A549 (cell line): ENCODE measurements at regions not wholly inside any gene's neighbourhood (a gene's known extent, or its start where the extent isn't known, plus 50 kb on each side); places are given as distances from the start of the nearest gene placed in this dataset.

Experiments used
- ATAC-seq, 2 experiments: fragments of 200-7000 bp in 1 of 2; fragments of >200 bp in 1 of 2; cut with Nextera tagmentation in 1 of 2; cut with Tn5 transposase in 1 of 2; 3 replicates each; pipeline versions ENCODE4 v1.8.0 to v1.9.1; 2018 to 2020; ENCODE audit warnings: mild to moderate bottlenecking in 1 of 2, moderate library complexity in 1 of 2
- CTCF ChIA-PET: fragments of 300-600 bp; sonication (Branson Sonifier 250); formaldehyde crosslinking; extraction: SDS; loops from one replicate; lab custom pipeline; 2021; ENCODE audit warnings: antibody characterized with exemption, inconsistent platforms; lab: Yijun Ruan, JAX
- POLR2A ChIA-PET: fragments of 350-600 bp; formaldehyde crosslinking; extraction: SDS; loops from one replicate; lab custom pipeline; 2021; ENCODE audit warnings: antibody characterized with exemption, inconsistent platforms; lab: Yijun Ruan, JAX
- DNase-seq, 2 experiments: peaks; one replicate each; pipeline versions ENCODE4 v3.0.0 to v3.0.0-alpha.2; 2011 to 2016; ENCODE audit warnings: low read depth in 1 of 2, low spot score in 1 of 2
- FAIRE-seq: peaks from 2 replicates; lab custom pipeline; 2011; peaks lifted over from hg19 to GRCh38; lab: Jason Lieb, UNC
- H3K27ac ChIP-seq, 2 experiments: fragments of >200 bp; sonication (Bioruptor Twin); formaldehyde crosslinking; 3 replicates each; pipeline ENCODE4 v1.5.1; 2016 to 2017
- H3K4me1 ChIP-seq: fragments of >200 bp; sonication (Bioruptor Twin); formaldehyde crosslinking; 3 replicates; pipeline ENCODE4 v1.6.1; 2016
- H3K4me2 ChIP-seq: fragments of >200 bp; sonication (Bioruptor Twin); formaldehyde crosslinking; 3 replicates; pipeline ENCODE4 v1.6.1; 2016
- H3K4me3 ChIP-seq: fragments of >200 bp; sonication (Bioruptor Twin); formaldehyde crosslinking; 3 replicates; pipeline ENCODE4 v1.5.1; 2016
- H3K9me3 ChIP-seq: fragments of >200 bp; sonication (Bioruptor Twin); formaldehyde crosslinking; 3 replicates; pipeline ENCODE4 v1.6.1; 2016
- CBX8 ChIP-seq: fragments of 200-600 bp; sonication (generic); IDR thresholded peaks from 2 replicates; pipeline ENCODE4 v1.6.1; 2016
- CEBPB ChIP-seq, 2 experiments: fragments of >200 bp in 1 of 2; sonication (Bioruptor Twin) in 1 of 2; formaldehyde crosslinking in 1 of 2; IDR thresholded peaks; 2 replicates each; pipeline ENCODE4 v1.6.1; 2012 to 2016
- CHD2 ChIP-seq: fragments of 150-350 bp; IDR thresholded peaks from 2 replicates; pipeline ENCODE4 v1.6.1; 2014; ENCODE audit warnings: low read length; ENCODE audit not compliant: partially characterized antibody
- CHD4 ChIP-seq: fragments of 200-600 bp; sonication (generic); IDR thresholded peaks from 2 replicates; pipeline ENCODE4 v1.6.1; 2016; ENCODE audit warnings: antibody characterized with exemption, mild to moderate bottlenecking, borderline replicate concordance
- CTCF ChIP-seq: fragments of >200 bp; sonication (Bioruptor Twin); formaldehyde crosslinking; IDR thresholded peaks from 3 replicates; pipeline ENCODE4 v1.5.1; 2016
- EHF ChIP-seq: fragments of 250-450 bp; sonication (Bioruptor Pico); IDR thresholded peaks from 2 replicates; pipeline ENCODE4 v1.5.0; 2020; ENCODE audit warnings: mild to moderate bottlenecking
- EHMT2 ChIP-seq: fragments of 200-600 bp; sonication (generic); IDR thresholded peaks from 2 replicates; pipeline ENCODE4 v1.6.1; 2016; ENCODE audit warnings: antibody characterized with exemption, low read depth, mild to moderate bottlenecking, moderate library complexity
- FOSL2 ChIP-seq, 2 experiments: fragments of 450-650 bp in 1 of 2; fragments of >200 bp in 1 of 2; sonication (Bioruptor Twin) in 1 of 2; formaldehyde crosslinking; IDR thresholded peaks; 2 replicates each; pipeline versions ENCODE4 v1.5.0 to v1.6.1; 2016 to 2020; ENCODE audit warnings: mild to moderate bottlenecking in 1 of 2, moderate library complexity in 1 of 2
- FOXS1 ChIP-seq: fragments of 250-450 bp; sonication (Bioruptor Pico); IDR thresholded peaks from 2 replicates; pipeline ENCODE4 v1.5.0; 2020; ENCODE audit warnings: mild to moderate bottlenecking, moderate library complexity
- GATA3 ChIP-seq: IDR thresholded peaks from 2 replicates; pipeline ENCODE4 v1.6.1; 2012; ENCODE audit warnings: borderline replicate concordance
- HDAC2 ChIP-seq: fragments of 200-600 bp; sonication (generic); IDR thresholded peaks from 2 replicates; pipeline ENCODE4 v1.6.1; 2016
- HES2 ChIP-seq: fragments of >200 bp; sonication (Bioruptor Twin); formaldehyde crosslinking; IDR thresholded peaks from 2 replicates; pipeline ENCODE4 v1.6.1; 2016
- HOXA7 ChIP-seq: fragments of 250-450 bp; sonication (Bioruptor Pico); IDR thresholded peaks from 2 replicates; pipeline ENCODE4 v1.5.0; 2020; ENCODE audit warnings: mild to moderate bottlenecking, moderate library complexity
- HOXB5 ChIP-seq: fragments of 250-450 bp; sonication (Bioruptor Pico); IDR thresholded peaks from 2 replicates; pipeline ENCODE4 v1.5.0; 2020; ENCODE audit warnings: mild to moderate bottlenecking, moderate library complexity
- JUNB ChIP-seq: fragments of >200 bp; sonication (Bioruptor Twin); formaldehyde crosslinking; IDR thresholded peaks from 2 replicates; pipeline ENCODE4 v1.6.1; 2016
- KDM1A ChIP-seq: fragments of 200-600 bp; sonication (generic); IDR thresholded peaks from 2 replicates; pipeline ENCODE4 v1.6.1; 2016; ENCODE audit warnings: low read depth, mild to moderate bottlenecking
- KDM5A ChIP-seq: fragments of 200-600 bp; sonication (generic); IDR thresholded peaks from 2 replicates; pipeline ENCODE4 v1.6.1; 2016; ENCODE audit warnings: antibody characterized with exemption, mild to moderate bottlenecking
- MAFK ChIP-seq: fragments of 450-650 bp; IDR thresholded peaks from 2 replicates; pipeline ENCODE4 v1.6.1; 2014; ENCODE audit not compliant: partially characterized antibody
- NFE2L2 ChIP-seq: fragments of 150-350 bp; conservative IDR thresholded peaks from 2 replicates; pipeline ENCODE4 v1.6.1; 2014; ENCODE audit warnings: low read length
- NPAS2 ChIP-seq: fragments of 250-450 bp; sonication (Bioruptor Pico); IDR thresholded peaks from 2 replicates; pipeline ENCODE4 v1.8.0; 2022; ENCODE audit warnings: mild to moderate bottlenecking, moderate library complexity, borderline replicate concordance
- PHF8 ChIP-seq: fragments of 200-600 bp; sonication (generic); IDR thresholded peaks from 2 replicates; pipeline ENCODE4 v1.6.1; 2016; ENCODE audit warnings: low read depth, mild to moderate bottlenecking, antibody characterized with exemption, moderate library complexity, borderline replicate concordance
- RARB ChIP-seq: fragments of 250-450 bp; sonication (Bioruptor Pico); IDR thresholded peaks from 2 replicates; pipeline ENCODE4 v1.8.0; 2021; ENCODE audit warnings: mild to moderate bottlenecking, moderate library complexity
- RNF2 ChIP-seq: fragments of 200-600 bp; sonication (generic); IDR thresholded peaks from 2 replicates; pipeline ENCODE4 v1.6.1; 2016; ENCODE audit warnings: low read depth, mild to moderate bottlenecking, antibody characterized with exemption, moderate library complexity, borderline replicate concordance
- TFCP2L1 ChIP-seq: fragments of 250-450 bp; sonication (Bioruptor Pico); IDR thresholded peaks from 2 replicates; pipeline ENCODE4 v1.5.0; 2021; ENCODE audit warnings: mild to moderate bottlenecking
- TP53 ChIP-seq: fragments of 250-450 bp; sonication (Bioruptor Pico); IDR thresholded peaks from 2 replicates; pipeline ENCODE4 v1.5.0; 2021; ENCODE audit warnings: mild to moderate bottlenecking, moderate library complexity
- ZC3H11A ChIP-seq: fragments of 450-650 bp; IDR thresholded peaks from 2 replicates; pipeline ENCODE4 v1.6.1; 2014; ENCODE audit warnings: antibody characterized with exemption, mild to moderate bottlenecking
- ZFP36 ChIP-seq: fragments of 450-650 bp; IDR thresholded peaks from 2 replicates; pipeline ENCODE4 v1.6.1; 2014; ENCODE audit warnings: borderline replicate concordance; ENCODE audit not compliant: partially characterized antibody
- WGBS: methylation state at CpG from one replicate; pipeline ENCODE4 v1.1.6; 2017; ENCODE audit errors: missing lambda C conversion rate; 5-methylcytosine and 5-hydroxymethylcytosine counted together
- TF ChIP-seq, protein P1 (sequence below): IDR thresholded peaks from 2 replicates; pipeline ENCODE4 v1.6.1; 2012; ENCODE audit warnings: low read depth, borderline replicate concordance

GRCh38 chr2:217049956-217050355, 190.1 kb upstream of the TNP1 start:
- H3K9me3 ChIP-seq, result no peaks in the 10 kb centered on the region
- 84% methylated on average over 3 of the region's 3 CpGs for WGBS
- ATAC-seq (no peak), FAIRE-seq (no peak), DNase-seq (no peak)
- ChIA-PET POLR2A (no interaction called here), CTCF (interaction anchor here (0.7 to 1.9 kb wide), 3 partner anchors 9 to 214 kb away, joined by 3 to 4 read pairs (median 3); no protein-coding TSS in a partner anchor)
- H3K4me3 ChIP-seq, result no peak overlapping the region
- H3K4me1 ChIP-seq, result peaks cover 24% of the 10 kb centered on the region; the same call in 2 of the 3 replicates
- H3K27ac ChIP-seq, result no peak overlapping the region
- TF ChIP-seq EHF (no peak), TP53 (CRISPR knock-in tag) (no peak), CHD4 (no peak), CHD2 (no peak), HES2 (no peak), FOXS1 (CRISPR knock-in tag) (no peak), HDAC2 (no peak), KDM1A (no peak), CTCF (no peak), RARB (no peak), TFCP2L1 (no peak), JUNB (no peak), PHF8 (no peak), CBX8 (no peak), HOXA7 (no peak), CEBPB (IDR thresholded peaks at IDR 0.05) (no peak), RNF2 (no peak)
- TF ChIP-seq, protein P1, sequence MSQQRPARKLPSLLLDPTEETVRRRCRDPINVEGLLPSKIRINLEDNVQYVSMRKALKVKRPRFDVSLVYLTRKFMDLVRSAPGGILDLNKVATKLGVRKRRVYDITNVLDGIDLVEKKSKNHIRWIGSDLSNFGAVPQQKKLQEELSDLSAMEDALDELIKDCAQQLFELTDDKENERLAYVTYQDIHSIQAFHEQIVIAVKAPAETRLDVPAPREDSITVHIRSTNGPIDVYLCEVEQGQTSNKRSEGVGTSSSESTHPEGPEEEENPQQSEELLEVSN, result no peak
- no peak overlapping the region for H3K4me2 ChIP-seq

GRCh38 chr2:217049422-217049821, 189.6 kb upstream of the TNP1 start:
- FAIRE-seq, result no peak
- Histone ChIP-seq H3K27ac (no peak overlapping the region), H3K4me1 (peaks cover 24% of the 10 kb centered on the region; the same call in 2 of the 3 replicates), H3K4me3 (no peak overlapping the region), H3K4me2 (no peak overlapping the region), H3K9me3 (no peaks in the 10 kb centered on the region)
- CTCF ChIA-PET, result interaction anchor here (1.1 to 1.9 kb wide), 2 partner anchors 9 to 69 kb away, joined by 3 to 4 read pairs; no protein-coding TSS in a partner anchor
- POLR2A ChIA-PET, result no interaction called here
- no peak for DNase-seq
- TF ChIP-seq ZC3H11A, result no peak
- TF ChIP-seq, protein P1, result no peak
- TF ChIP-seq MAFK, result no peak
- no peak for TF ChIP-seq HES2
- TF ChIP-seq RARB, result no peak
- no peak for TF ChIP-seq ZFP36
- no peak for TF ChIP-seq NFE2L2
- no peak for TF ChIP-seq CTCF
- TF ChIP-seq TP53 (CRISPR knock-in tag), result no peak
- no peak for TF ChIP-seq JUNB
- TF ChIP-seq TFCP2L1, result no peak
- no peak for TF ChIP-seq GATA3
- no peak for TF ChIP-seq HOXA7
- TF ChIP-seq FOXS1 (CRISPR knock-in tag), result no peak
- no peak for TF ChIP-seq FOSL2 (IDR thresholded peaks at IDR 0.05)
- TF ChIP-seq FOSL2 (CRISPR knock-in tag; IDR thresholded peaks at IDR 0.05), result no peak
- TF ChIP-seq HOXB5 (CRISPR knock-in tag), result no peak
- TF ChIP-seq EHMT2, result no peak
- no peak for TF ChIP-seq KDM5A
- TF ChIP-seq NPAS2, result no peak
- no peak for ATAC-seq
- WGBS, result 63% methylated on average over 7 of the region's 7 CpGs
